Keratinocyte (primary cell): ENCODE measurements at regions not wholly inside any gene's neighbourhood (a gene's known extent, or its start where the extent isn't known, plus 50 kb on each side); places are given as distances from the start of the nearest gene placed in this dataset.

Experiments used
- DNase-seq: peaks from one replicate; pipeline ENCODE4 v3.0.0-alpha.2; 2011; ENCODE audit warnings: low read depth, missing footprints, low spot score
- FAIRE-seq: peaks from 2 replicates; lab custom pipeline; 2011; peaks lifted over from hg19 to GRCh38; lab: Jason Lieb, UNC
- H2AFZ ChIP-seq: 2 replicates; pipeline ENCODE4 v1.6.0; 2012; ENCODE audit warnings: low read length, control low read depth, inconsistent platforms; ENCODE audit not compliant: control insufficient read depth
- H3K27ac ChIP-seq: 2 replicates; pipeline ENCODE4 v1.5.1; 2011; ENCODE audit warnings: low read length; ENCODE audit not compliant: control insufficient read depth, insufficient read depth
- H3K27me3 ChIP-seq: 3 replicates; pipeline ENCODE4 v1.6.0; 2011; ENCODE audit warnings: low read length; ENCODE audit not compliant: control insufficient read depth, insufficient read depth; ENCODE audit errors: extremely low read depth
- H3K36me3 ChIP-seq, 2 experiments: 2 replicates in 1 of 2; 3 replicates in 1 of 2; pipeline ENCODE4 v1.5.1; 2011; ENCODE audit warnings: low read length in 2 of 2, mild to moderate bottlenecking in 1 of 2; ENCODE audit not compliant: control insufficient read depth in 2 of 2, insufficient read depth in 2 of 2; ENCODE audit errors: extremely low read depth in 1 of 2
- H3K4me1 ChIP-seq: 3 replicates; pipeline ENCODE4 v1.5.1; 2011; ENCODE audit warnings: low read length; ENCODE audit not compliant: control insufficient read depth, insufficient read depth; ENCODE audit errors: extremely low read depth
- H3K4me2 ChIP-seq: 3 replicates; pipeline ENCODE4 v1.6.0; 2011; ENCODE audit warnings: low read depth, low read length; ENCODE audit not compliant: control insufficient read depth, insufficient read depth; ENCODE audit errors: extremely low read depth
- H3K4me3 ChIP-seq, 3 experiments: fragments of 200-600 bp in 1 of 3; sonication (generic) in 1 of 3; 2 replicates in 2 of 3; 3 replicates in 1 of 3; pipeline ENCODE4 v1.5.1; 2011 to 2016; ENCODE audit warnings: low read length in 3 of 3, mild to moderate bottlenecking in 3 of 3, control low read depth in 2 of 3, inconsistent platforms in 1 of 3, low read depth in 1 of 3, mixed read lengths in 1 of 3, mixed run types in 1 of 3, moderate library complexity in 1 of 3; ENCODE audit not compliant: control insufficient read depth in 2 of 3, insufficient read depth in 2 of 3; ENCODE audit errors: extremely low read depth in 1 of 3
- H3K79me2 ChIP-seq: 2 replicates; pipeline ENCODE4 v1.6.0; 2012; ENCODE audit warnings: low read length; ENCODE audit not compliant: control insufficient read depth, insufficient read depth
- H3K9ac ChIP-seq: 3 replicates; pipeline ENCODE4 v1.6.0; 2011; ENCODE audit warnings: low read length; ENCODE audit not compliant: control insufficient read depth, insufficient read depth; ENCODE audit errors: extremely low read depth
- H3K9me1 ChIP-seq: 3 replicates; pipeline ENCODE4 v1.6.0; 2011; ENCODE audit warnings: low read length; ENCODE audit not compliant: control insufficient read depth, insufficient read depth; ENCODE audit errors: extremely low read depth
- H3K9me3 ChIP-seq: 2 replicates; pipeline ENCODE4 v1.5.1; 2012; ENCODE audit warnings: low read depth, low read length; ENCODE audit not compliant: control insufficient read depth
- H4K20me1 ChIP-seq: 3 replicates; pipeline ENCODE4 v1.6.0; 2011; ENCODE audit warnings: low read length; ENCODE audit not compliant: control insufficient read depth, insufficient read depth; ENCODE audit errors: extremely low read depth
- EZH2 ChIP-seq: IDR thresholded peaks from one replicate; pipeline ENCODE4 v1.6.1; 2012; ENCODE audit warnings: inconsistent platforms, mild to moderate bottlenecking, low read length, moderate library complexity
- dilution Hi-C: fragments of 300-500 bp; cut with MboI; formaldehyde crosslinking; loops from one replicate; pipeline ENCODE4 v1.7.0; 2020; ENCODE audit warnings: low sequenced_read_pairs; ENCODE audit not compliant: extremely low pct_ligation_motif_present
- TF ChIP-seq, protein P1 (sequence below), 3 experiments: IDR thresholded peaks in 1 of 3; conservative IDR thresholded peaks in 1 of 3; optimal IDR thresholded peaks in 1 of 3; 2 replicates in 2 of 3; 3 replicates in 1 of 3; pipeline versions ENCODE3 to v1.5.1; 2011; ENCODE audit warnings: low read length in 3 of 3, mild to moderate bottlenecking in 3 of 3, moderate library complexity in 2 of 3, control low read depth in 1 of 3, inconsistent platforms in 1 of 3; ENCODE audit not compliant: insufficient read depth in 2 of 3; ENCODE audit errors: extremely low read depth in 1 of 3

DNA sequence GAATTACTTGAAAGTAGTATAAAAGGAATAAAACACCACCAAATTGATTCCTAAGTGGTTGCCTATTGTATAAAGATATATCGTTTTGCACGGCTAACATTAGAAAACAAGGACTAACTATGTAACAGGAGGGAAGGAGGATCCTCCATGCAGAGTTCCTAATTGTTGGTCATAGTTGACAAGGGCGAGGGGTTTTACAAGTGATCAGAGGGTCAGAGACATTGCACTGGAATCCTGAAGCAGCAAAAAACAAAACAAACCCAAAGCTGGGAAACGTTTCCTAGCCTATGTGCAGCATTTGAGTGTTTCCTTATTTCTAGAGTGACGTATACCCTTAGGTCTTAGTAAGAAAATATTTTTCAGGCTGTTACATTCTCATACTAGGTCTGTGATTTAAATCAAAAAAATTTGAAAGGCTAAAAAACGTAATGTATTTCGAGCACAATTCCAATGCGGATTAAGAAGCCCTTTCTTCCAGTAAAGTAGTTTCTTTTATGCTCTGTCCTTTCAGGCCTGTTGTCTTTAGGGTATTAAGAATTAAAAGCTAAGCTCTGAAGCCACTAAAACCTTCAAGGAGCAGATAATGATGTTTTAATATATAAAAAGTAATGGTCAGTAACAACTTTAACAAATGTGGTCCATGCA lies 373.8 kb upstream of the MMS22L start:
- H3K27me3 ChIP-seq: no peaks in the 10 kb centered on the region
- H3K79me2 ChIP-seq: no peaks in the 10 kb centered on the region
- FAIRE-seq (no peak), DNase-seq (no peak)
- dilution Hi-C loops: no loop called here
- H3K4me1 ChIP-seq: no peaks in the 10 kb centered on the region
- no peak overlapping the region for H3K27ac ChIP-seq
- H3K9me3 ChIP-seq: no peaks in the 10 kb centered on the region
- no peaks in the 10 kb centered on the region for H3K9me1 ChIP-seq
- no peak overlapping the region for H2AFZ ChIP-seq
- TF ChIP-seq EZH2: no peak
- H3K4me2 ChIP-seq: no peak overlapping the region
- H3K9ac ChIP-seq: no peak overlapping the region
- no peak overlapping the region for H3K4me3 ChIP-seq
- no peaks in the 10 kb centered on the region for H4K20me1 ChIP-seq
- no peaks in the 10 kb centered on the region for H3K36me3 ChIP-seq

DNA sequence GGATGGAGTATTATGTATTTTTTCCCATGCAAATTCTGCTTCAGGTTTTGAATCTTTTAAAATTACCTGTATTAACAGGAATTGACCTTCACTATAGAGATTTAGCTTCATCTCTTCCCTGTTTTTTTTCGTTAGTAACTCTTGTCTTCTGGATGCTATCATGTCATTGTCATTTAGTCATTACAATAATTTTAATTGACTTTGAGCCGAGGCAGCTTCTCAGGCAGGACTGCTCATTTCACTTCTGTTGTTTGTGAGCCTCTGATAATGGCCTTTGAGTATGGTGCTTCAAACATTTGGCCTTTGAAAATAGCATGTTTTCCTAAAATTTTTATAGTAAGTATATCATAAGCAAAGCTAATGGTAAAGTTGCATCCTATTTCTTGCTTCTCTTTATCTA lies 375.1 kb upstream of the MMS22L start:
- Histone ChIP-seq H3K9ac (no peak overlapping the region), H3K4me1 (no peaks in the 10 kb centered on the region), H3K36me3 (no peaks in the 10 kb centered on the region), H2AFZ (no peak overlapping the region), H4K20me1 (no peaks in the 10 kb centered on the region), H3K4me2 (no peak overlapping the region), H3K79me2 (no peaks in the 10 kb centered on the region), H3K27me3 (no peaks in the 10 kb centered on the region), H3K9me3 (no peaks in the 10 kb centered on the region), H3K9me1 (no peaks in the 10 kb centered on the region), H3K4me3 (no peak overlapping the region), H3K27ac (no peak overlapping the region)
- FAIRE-seq (no peak), DNase-seq (no peak)
- dilution Hi-C loops: no loop called here
- no peak for TF ChIP-seq EZH2
- TF ChIP-seq, protein P1, sequence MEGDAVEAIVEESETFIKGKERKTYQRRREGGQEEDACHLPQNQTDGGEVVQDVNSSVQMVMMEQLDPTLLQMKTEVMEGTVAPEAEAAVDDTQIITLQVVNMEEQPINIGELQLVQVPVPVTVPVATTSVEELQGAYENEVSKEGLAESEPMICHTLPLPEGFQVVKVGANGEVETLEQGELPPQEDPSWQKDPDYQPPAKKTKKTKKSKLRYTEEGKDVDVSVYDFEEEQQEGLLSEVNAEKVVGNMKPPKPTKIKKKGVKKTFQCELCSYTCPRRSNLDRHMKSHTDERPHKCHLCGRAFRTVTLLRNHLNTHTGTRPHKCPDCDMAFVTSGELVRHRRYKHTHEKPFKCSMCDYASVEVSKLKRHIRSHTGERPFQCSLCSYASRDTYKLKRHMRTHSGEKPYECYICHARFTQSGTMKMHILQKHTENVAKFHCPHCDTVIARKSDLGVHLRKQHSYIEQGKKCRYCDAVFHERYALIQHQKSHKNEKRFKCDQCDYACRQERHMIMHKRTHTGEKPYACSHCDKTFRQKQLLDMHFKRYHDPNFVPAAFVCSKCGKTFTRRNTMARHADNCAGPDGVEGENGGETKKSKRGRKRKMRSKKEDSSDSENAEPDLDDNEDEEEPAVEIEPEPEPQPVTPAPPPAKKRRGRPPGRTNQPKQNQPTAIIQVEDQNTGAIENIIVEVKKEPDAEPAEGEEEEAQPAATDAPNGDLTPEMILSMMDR (optimal IDR thresholded peaks at IDR 0.05 in 1 of 3, IDR thresholded peaks at IDR 0.05 in 1 of 3, conservative IDR thresholded peaks at IDR 0.05 in 1 of 3; ENCODE audit: extremely low read depth in 1 of 3, insufficient read depth in 2 of 3, low read length in 3 of 3): no peak

DNA sequence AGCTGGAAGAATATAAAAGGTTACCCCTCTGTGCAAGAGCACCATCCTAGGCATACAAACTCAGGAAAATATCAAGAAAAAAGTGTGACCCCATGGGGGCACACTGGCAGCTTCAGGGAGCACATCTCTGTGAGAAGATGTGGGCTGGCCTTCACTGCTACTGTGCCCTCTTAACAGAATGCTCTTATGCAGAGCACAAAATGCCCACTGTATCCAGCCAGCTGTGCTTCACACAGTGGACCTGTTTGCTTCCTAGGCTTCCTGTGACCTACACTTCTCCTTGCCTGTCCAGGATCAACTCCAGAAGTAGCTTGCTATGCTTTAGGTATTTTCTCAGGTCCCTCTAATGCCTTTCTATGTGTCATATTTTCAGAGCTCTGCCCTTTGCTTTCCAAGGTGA lies 380.2 kb upstream of the MMS22L start:
- no peak for FAIRE-seq
- no peaks in the 10 kb centered on the region for H3K9me3 ChIP-seq

More for the DNA sequence above, 380.2 kb upstream of the MMS22L start:
- no peaks in the 10 kb centered on the region for H4K20me1 ChIP-seq
- no peak overlapping the region for H3K4me2 ChIP-seq
- no peaks in the 10 kb centered on the region for H3K9me1 ChIP-seq
- H3K27ac ChIP-seq: no peak overlapping the region
- no peaks in the 10 kb centered on the region for H3K4me1 ChIP-seq
- H3K9ac ChIP-seq: no peak overlapping the region
- TF ChIP-seq, protein P1 (optimal IDR thresholded peaks at IDR 0.05 in 1 of 3, IDR thresholded peaks at IDR 0.05 in 1 of 3, conservative IDR thresholded peaks at IDR 0.05 in 1 of 3; ENCODE audit: extremely low read depth in 1 of 3, insufficient read depth in 2 of 3, low read length in 3 of 3): no peak
- TF ChIP-seq EZH2: no peak
- DNase-seq: no peak
- no peaks in the 10 kb centered on the region for H3K27me3 ChIP-seq
- H3K79me2 ChIP-seq: no peaks in the 10 kb centered on the region
- H3K36me3 ChIP-seq: no peaks in the 10 kb centered on the region
- H3K4me3 ChIP-seq: no peak overlapping the region
- dilution Hi-C loops: no loop called here
- no peak overlapping the region for H2AFZ ChIP-seq
